ENCODE measurements at regions not wholly inside any gene's neighbourhood (a gene's known extent, or its start where the extent isn't known, plus 50 kb on each side); places are given as distances from the start of the nearest gene placed in this dataset.

DNA sequence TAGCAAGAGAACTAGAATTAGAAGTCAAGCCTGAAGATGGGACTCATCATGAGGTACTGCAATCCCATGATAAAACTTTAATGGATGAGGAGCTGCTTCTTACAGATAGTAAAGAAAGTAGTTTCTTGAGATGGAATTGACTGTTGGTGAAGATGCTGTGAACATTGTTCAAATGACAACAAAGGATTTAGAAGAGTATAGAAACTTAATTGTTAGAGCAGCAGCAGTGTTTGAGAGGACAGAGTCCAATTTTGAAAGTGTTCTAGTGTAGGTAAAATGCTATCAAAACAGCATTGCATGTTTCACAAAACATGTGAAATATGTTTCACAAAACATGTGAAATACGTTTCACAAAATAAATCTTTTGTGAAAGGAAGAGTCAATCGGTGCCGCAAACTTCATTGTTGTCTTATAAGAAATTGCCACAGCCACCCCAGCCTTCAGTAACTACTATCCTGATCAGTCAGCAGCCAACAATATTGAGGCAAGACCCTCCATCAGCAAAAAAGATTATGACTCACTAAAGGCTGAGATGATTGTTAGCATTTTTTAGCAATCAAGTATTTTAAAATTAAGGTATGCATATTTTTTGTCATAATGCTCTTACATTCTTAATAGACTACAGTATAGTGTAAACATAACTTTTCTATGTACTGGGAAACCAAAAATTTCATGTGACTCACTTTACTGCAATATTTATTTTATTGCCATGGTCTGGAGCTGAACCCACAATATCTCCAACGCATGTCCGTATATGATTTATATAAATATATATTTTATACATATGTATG, 173.4 kb upstream of the BMP4 start:
- Mint-ChIP-seq H3K9me3 (peaks cover 0 to 2% (median 0%) of the 10 kb centered on the region in 7 donors), H3K27ac (no peak overlapping the region), H3K4me3 (no peak overlapping the region), H3K27me3 (ENCODE audit: low read depth in 3 of 3) (peaks cover 0 to 2% (median 0%) of the 10 kb centered on the region in 3 donors), H3K36me3 (no peaks in the 10 kb centered on the region), H3K4me1 (no peaks in the 10 kb centered on the region)
- Histone ChIP-seq H3K4me2 (replicated peaks; ENCODE audit: extremely low read depth, low read length, poor library complexity, severe bottlenecking) (no peak overlapping the region), H2AFZ (ENCODE audit: insufficient read depth, low read depth, low read length, poor library complexity, severe bottlenecking) (no peak overlapping the region), H4K20me1 (ENCODE audit: insufficient read depth, low read length) (no peaks in the 10 kb centered on the region), H3K4me1 (ENCODE audit: control insufficient read depth in 1 of 2, insufficient read depth in 2 of 2, low read length in 2 of 2) (no peaks in the 10 kb centered on the region), H3K4me3 (replicated peaks in 1 of 3; ENCODE audit: low read depth in 2 of 3, low read length in 3 of 3) (no peak overlapping the region), H3K9me3 (replicated peaks in 1 of 2; ENCODE audit: control insufficient read depth in 1 of 2, insufficient read depth in 1 of 2, low read length in 2 of 2) (no peaks in the 10 kb centered on the region), H3K9ac (ENCODE audit: insufficient read depth, low read length, poor library complexity, severe bottlenecking) (no peak overlapping the region), H3K79me2 (ENCODE audit: insufficient read depth, low read length) (no peaks in the 10 kb centered on the region), H3K27me3 (ENCODE audit: control insufficient read depth in 2 of 2, insufficient read depth in 2 of 2, low read length in 2 of 2) (no peaks in the 10 kb centered on the region), H3K27ac (ENCODE audit: low read depth in 1 of 2, low read length in 2 of 2) (no peak overlapping the region), H3K36me3 (replicated peaks in 1 of 2; ENCODE audit: control insufficient read depth in 1 of 2, insufficient read depth in 2 of 2, low read length in 2 of 2) (no peaks in the 10 kb centered on the region)
- TF ChIP-seq, protein P1, sequence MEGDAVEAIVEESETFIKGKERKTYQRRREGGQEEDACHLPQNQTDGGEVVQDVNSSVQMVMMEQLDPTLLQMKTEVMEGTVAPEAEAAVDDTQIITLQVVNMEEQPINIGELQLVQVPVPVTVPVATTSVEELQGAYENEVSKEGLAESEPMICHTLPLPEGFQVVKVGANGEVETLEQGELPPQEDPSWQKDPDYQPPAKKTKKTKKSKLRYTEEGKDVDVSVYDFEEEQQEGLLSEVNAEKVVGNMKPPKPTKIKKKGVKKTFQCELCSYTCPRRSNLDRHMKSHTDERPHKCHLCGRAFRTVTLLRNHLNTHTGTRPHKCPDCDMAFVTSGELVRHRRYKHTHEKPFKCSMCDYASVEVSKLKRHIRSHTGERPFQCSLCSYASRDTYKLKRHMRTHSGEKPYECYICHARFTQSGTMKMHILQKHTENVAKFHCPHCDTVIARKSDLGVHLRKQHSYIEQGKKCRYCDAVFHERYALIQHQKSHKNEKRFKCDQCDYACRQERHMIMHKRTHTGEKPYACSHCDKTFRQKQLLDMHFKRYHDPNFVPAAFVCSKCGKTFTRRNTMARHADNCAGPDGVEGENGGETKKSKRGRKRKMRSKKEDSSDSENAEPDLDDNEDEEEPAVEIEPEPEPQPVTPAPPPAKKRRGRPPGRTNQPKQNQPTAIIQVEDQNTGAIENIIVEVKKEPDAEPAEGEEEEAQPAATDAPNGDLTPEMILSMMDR (IDR thresholded peaks at IDR 0.05), result no peak
- no peak for DNase-seq
- no CpG with 5 or more reads among the region's 5 CpGs for WGBS (ENCODE audit: insufficient coverage)
- intact Hi-C loops (cut with micrococcal nuclease), result no loop called here

DNA sequence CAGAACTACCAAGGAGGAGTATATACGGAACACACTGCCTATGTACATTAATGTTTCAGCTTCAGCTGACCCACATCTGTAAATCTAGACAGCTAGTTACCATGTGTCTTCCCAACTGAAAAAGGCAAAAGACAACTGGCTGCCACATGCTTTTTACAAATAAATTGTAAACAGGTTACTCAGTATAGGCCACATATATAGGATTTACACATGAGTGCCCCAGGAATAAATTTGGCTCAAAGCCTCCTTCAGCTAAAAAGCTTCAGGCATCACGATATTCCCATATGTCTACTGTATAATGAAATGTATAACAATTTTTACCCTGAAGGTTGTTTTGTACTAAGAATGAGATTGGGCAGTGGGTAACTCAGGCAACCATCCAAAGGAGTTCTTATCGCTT, 175.9 kb upstream of the BMP4 start:
- Histone ChIP-seq H3K9me3 (replicated peaks in 1 of 2; ENCODE audit: control insufficient read depth in 1 of 2, insufficient read depth in 1 of 2, low read length in 2 of 2) (no peaks in the 10 kb centered on the region), H3K4me2 (replicated peaks; ENCODE audit: extremely low read depth, low read length, poor library complexity, severe bottlenecking) (no peak overlapping the region), H3K36me3 (replicated peaks in 1 of 2; ENCODE audit: control insufficient read depth in 1 of 2, insufficient read depth in 2 of 2, low read length in 2 of 2) (no peaks in the 10 kb centered on the region), H3K27ac (ENCODE audit: low read depth in 1 of 2, low read length in 2 of 2) (no peak overlapping the region), H3K4me1 (ENCODE audit: control insufficient read depth in 1 of 2, insufficient read depth in 2 of 2, low read length in 2 of 2) (no peaks in the 10 kb centered on the region), H3K9ac (ENCODE audit: insufficient read depth, low read length, poor library complexity, severe bottlenecking) (no peak overlapping the region), H3K27me3 (ENCODE audit: control insufficient read depth in 2 of 2, insufficient read depth in 2 of 2, low read length in 2 of 2) (no peaks in the 10 kb centered on the region), H3K4me3 (replicated peaks in 1 of 3; ENCODE audit: low read depth in 2 of 3, low read length in 3 of 3) (no peak overlapping the region), H3K79me2 (ENCODE audit: insufficient read depth, low read length) (no peaks in the 10 kb centered on the region), H4K20me1 (ENCODE audit: insufficient read depth, low read length) (no peaks in the 10 kb centered on the region), H2AFZ (ENCODE audit: insufficient read depth, low read depth, low read length, poor library complexity, severe bottlenecking) (no peak overlapping the region)
- Mint-ChIP-seq H3K4me3 (no peak overlapping the region), H3K4me1 (no peaks in the 10 kb centered on the region), H3K9me3 (peaks cover 0 to 6% (median 4%) of the 10 kb centered on the region in 7 donors), H3K27me3 (ENCODE audit: low read depth in 3 of 3) (peaks cover 0 to 2% (median 1%) of the 10 kb centered on the region in 3 donors), H3K27ac (no peak overlapping the region), H3K36me3 (no peaks in the 10 kb centered on the region)
- intact Hi-C loops (cut with micrococcal nuclease), result no loop called here
- TF ChIP-seq, protein P1 (IDR thresholded peaks at IDR 0.05), result no peak
- WGBS (ENCODE audit: insufficient coverage), result 88% methylated on average over 1 of the region's 3 CpGs
- no peak for DNase-seq

Measured in CD14-positive monocyte (primary cell).